ENCODE measurements at regions not wholly inside any gene's neighbourhood (a gene's known extent, or its start where the extent isn't known, plus 50 kb on each side); places are given as distances from the start of the nearest gene placed in this dataset.
"Not testable (repeated sequence)": the region's sequence is repeated elsewhere in the genome, so short reads cannot be mapped to it uniquely, and the experiment has no call there.

DNA sequence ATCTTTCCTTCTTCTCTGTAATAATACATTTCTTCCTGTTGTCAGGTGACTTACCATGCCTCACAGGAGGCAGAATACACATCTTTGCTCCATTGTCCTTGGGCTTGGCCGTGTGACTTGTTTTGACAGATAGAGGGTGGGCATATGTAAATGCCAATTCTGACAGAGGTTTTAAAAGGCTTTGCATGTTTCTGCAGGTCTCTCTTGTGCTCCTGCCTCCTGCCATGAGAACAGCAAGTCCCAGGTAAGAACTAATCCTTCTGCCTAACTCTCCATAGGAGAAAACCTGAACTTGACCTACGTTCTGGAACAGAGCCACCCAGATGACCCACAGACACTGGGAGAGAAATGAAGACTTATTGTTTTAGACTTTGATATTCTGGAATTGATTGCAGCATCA is 88.7 kb upstream of the TNFSF11 start:
- no peak for DNase-seq

DNA sequence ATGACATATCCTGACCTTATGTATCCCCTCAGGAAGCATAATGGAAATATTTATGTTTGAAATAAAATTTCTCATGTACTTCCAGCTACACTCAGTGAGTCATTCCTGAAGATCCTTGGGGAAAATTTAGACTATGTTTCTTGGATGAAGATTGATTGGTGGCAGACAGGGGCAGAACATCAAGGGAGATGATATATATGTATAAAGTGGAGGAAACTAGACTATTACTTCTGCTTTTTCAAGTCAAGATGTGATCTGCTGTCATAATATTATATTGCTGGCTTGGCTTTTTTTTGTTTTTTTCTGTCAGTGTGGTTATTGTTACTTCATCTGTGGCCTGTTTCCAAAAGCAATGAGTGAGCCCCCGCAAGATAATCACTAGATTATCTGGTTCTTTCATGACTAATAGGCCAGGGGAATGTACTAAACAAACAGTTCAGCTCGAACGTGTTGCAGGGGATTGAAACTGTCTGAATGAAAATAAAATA is 87.2 kb upstream of the TNFSF11 start:
- DNase-seq, result peak; percentile 26

DNA sequence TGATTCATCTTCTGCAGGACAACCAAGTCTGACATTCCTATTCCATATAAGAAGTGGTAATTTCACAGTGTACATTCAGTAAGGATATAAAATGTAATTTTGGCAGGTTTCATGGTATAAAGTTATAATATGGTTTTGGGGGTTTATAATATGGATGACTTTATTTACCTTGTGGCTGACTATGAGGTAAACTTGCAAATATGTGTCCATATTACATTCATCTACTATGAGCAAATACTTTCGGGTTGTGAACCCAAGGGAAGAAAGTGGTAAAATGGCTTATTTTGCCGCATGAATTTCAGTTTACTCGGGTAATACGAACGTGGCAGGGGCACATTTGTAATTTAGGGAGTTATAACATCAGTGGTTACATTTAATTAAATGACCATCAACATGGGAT is 86.7 kb upstream of the TNFSF11 start:
- no peak for DNase-seq

DNA sequence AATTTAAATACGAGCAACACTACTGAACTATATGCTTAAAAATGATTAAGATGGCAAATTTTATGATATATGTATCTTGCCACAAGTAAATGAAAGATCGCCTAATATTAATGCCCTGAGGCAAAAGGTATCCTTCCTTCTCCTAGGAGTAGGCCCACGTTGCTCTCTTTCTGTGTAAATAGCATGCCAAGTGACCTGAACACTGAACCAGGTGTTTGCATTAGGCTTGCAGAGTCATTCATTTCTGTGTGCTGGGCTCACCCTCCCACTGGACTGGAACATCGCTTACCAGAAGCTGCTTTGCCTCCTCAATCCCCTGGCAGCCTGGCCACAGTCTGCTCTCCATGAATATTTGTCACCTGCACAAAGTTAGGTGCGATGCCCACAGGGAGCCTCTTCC is 83.3 kb upstream of the TNFSF11 start:
- DNase-seq, result no peak

DNA sequence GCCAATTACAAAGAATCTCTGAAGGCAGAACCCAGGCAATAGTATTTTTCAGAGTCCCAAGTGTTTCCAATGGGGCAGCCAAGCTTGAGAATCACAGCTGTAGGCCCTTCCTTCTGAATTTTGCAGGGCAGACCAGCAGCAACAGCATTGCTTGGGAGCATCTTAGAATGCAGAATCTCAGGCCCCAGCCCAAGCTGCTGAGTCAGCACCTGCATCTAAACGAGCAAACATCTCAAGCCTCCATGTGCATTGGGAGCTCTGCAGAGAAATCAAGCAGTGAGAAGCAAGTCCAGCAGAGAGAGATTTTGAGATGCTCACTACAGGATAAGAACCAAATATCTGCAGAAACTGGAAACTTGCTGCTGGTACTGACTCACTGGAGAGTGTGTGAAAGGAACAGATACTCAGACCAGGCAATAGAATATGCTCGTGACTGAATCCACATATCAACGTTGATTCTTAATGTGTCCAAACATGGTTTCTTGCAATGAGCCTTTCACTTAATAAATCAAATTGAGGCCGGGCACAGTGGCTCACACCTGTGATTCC is 81.5 kb upstream of the TNFSF11 start:
- DNase-seq, result no peak

DNA sequence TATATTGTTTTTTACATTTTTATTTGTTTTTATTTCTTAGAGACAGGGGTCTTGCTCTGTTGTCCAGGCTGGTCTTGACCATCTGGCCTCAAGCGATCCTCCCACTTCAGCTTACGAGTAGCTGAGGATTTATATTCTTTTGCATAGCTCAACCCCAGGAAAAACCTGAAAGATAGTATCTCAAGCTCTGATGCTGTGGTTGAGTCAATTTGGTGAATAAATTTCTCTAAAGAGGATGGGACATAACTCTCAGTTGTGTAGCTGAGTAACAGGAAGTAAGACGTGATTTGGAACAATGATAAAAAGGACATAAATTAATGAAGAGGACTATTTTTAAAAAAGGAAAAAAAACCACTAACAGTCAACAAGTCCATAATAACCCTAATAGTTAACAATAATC is 79.8 kb upstream of the TNFSF11 start:
- DNase-seq, result peak; percentile 25

DNA sequence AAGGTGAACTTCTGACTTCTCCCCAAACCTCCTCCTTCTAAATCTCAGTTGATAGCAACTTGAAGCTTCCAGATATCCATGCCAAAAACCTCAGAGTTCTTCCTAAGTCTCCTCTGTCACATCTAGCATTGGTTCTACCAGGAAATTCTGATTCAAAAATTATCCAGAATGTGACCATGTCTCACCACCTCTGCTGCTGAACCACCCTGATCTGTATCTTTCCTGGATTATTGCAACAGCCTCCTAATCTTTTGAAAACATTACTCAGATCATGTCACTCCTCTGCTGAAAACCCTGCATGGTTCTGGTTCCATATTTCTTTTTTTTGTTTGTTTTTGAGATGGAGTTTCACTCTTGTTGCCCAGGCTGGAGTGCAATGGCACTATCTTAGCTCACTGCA is 78.7 kb upstream of the TNFSF11 start:
- DNase-seq, result no peak

DNA sequence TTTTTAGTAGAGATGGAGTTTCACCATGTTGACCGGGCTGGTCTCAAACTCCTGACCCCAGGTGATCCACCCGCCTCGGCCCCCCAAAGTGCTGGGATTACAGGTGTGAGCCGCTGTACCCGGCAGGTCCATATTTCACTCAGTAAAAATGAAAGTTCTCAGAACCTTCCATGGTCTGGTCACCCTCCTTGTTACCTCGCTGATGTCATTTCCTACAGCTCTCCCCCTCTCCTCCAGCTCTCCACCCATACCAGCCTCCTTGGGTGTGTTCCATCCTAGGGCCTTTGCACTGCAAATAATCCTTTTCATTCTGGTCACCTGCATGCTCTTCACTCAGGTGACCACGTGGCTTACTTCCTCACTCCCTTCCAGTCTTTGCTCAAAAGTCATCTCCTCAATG is 78.2 kb upstream of the TNFSF11 start:
- no peak for DNase-seq

DNA sequence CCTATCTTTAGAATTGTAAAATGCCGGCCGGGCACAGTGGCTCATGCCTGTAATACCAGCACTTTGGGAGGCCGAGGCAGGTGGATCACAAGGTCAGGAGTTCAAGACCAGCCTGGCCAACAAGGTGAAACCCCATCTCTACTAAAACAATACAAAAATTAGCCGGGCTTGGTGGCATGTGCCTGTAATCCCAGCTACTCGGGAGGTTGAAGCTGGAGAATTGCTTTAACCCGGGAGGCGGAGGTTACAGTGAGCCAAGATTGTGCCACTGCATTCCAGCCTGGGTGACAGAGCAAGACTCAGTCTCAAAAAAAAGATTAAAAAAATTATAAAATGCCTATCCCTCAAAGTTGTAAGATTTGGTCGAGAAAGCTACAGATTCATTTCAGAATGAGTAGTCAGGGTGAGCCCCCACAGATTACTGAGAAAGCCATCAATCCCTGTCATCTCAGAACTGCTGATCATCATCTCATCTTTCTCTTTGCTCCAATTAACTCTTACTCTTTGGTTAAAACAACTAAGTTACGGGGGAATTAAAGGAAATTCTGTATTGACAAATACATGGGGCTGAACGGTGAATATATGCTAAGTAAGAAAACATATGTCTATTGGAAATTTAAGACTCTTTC is 76.9 kb upstream of the TNFSF11 start:
- not testable (repeated sequence) for DNase-seq

DNA sequence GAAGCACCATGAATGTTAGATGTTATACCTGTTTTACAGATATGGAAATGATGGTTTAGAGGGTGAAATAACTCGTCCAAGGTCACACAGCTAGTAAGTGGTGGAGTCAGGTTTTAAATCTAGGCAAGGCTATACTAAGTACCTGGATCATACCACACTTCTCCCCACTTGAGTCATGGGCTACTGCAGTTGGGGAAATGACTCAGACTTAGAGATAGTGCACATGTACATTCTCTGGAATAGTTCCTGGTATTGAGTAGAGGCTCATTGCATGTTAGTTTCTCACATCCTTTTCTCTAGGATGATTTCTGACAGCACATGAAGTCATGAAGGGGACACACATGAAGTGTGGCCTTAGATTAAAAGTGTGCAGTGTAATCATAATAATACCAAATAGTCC is 76.2 kb upstream of the TNFSF11 start:
- DNase-seq, result peak; percentile 24

DNA sequence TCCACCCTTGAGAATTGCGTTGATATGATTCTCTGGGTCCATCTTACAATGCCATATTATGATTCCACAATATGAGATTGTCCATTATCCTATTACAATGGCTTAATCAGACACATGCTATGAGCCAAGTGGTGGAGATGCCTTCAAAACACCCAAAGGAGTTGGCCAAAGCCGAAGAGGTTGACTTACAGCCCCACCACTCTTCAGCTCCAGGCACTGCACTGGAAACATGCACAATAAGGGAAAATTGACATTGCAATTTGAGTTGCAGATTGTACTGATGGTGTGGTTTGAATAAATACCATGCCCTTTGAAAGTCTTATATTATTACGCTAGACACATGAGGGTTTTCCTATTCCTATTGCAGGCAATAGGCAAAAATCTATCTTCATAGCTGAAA is 75.4 kb upstream of the TNFSF11 start:
- DNase-seq, result no peak

All from CD4-positive, alpha-beta T cell treated with Interleukin-4 for 4 hours (primary cell).